GM21737 (cell line): ENCODE measurements at regions not wholly inside any gene's neighbourhood (a gene's known extent, or its start where the extent isn't known, plus 50 kb on each side); places are given as distances from the start of the nearest gene placed in this dataset.
"Not testable (repeated sequence)": the region's sequence is repeated elsewhere in the genome, so short reads cannot be mapped to it uniquely, and the experiment has no call there.

ENCODE experiments used
- ATAC-seq: cut with Tn5 transposase; IDR thresholded peaks from one replicate; pipeline ENCODE4 v1.9.1; 2021; ENCODE audit warnings: mild to moderate bottlenecking, moderate library complexity; ENCODE audit not compliant: unreplicated experiment

DNA sequence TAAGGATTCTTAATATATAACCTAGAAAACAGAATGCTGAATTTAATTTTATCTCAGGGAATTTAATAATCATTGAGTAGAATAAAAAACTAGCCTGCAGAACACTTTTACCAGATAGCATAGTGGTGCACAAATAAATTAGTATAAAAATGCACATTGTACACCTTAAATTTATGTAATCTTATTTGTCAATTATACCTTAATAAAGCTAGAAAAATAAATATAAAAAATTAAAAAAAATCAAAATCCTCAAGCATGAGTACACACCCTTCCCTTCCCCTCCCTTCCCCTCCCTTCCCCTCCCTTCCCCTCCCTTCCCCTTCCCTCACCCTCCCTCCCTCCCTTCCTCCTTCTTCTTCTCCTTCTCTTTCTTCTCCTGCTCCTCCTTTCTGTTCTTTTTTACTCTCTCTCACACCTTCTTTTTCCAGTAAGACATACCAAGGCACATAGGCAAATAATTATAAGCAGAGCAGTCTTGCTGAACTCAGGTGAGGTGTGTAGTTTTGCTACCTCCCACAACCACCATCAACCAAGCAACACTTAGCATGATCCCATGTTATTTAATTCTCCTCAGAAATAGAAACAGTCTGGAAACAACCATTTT is 1395.0 kb downstream of the ZPLD1 start:
- ATAC-seq = no peak

DNA sequence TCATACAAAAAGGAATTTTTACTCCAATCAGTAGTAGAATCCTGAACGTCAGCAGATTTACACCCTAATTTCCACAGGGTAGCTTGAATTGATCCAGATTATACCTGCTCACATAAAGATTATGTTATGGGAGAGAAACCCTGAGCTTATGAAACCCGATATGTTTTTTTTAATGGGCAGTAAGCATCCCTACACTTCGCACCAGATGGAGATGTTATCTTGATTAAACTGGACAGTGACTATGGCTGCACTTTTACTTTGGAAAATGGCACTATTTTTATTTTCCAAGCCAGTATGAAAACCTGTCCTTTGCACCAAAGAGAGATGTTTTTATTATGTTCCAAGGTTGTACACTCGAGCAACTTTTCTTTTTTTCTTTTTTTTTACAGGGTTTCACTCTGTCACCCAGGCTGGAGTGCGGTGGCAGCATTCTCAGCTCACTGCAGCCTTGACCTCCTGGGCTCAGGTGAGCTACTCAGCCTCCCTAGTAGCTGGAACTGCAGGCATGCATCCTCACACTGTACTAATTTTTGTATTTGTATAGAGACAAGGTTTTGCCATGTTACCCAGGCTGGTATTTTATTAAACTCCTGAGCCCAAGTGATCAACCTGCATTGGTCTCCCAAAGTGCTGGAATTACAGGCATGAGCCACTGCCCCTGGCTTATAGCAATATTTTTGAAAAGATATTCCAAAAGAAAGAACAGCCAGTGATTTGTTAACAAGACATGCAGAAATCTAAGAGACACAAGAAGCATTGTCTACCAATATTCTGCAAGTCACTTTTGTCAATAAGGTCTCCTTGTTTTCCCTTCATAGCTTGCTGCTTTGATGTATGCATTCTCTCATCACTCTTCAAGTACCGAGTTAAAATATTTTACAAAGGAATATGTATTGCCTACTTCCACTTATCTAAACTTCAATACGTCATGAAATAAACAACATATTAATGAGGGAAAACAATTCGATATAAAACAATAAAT is 1412.6 kb downstream of the ZPLD1 start:
- ATAC-seq = no peak

DNA sequence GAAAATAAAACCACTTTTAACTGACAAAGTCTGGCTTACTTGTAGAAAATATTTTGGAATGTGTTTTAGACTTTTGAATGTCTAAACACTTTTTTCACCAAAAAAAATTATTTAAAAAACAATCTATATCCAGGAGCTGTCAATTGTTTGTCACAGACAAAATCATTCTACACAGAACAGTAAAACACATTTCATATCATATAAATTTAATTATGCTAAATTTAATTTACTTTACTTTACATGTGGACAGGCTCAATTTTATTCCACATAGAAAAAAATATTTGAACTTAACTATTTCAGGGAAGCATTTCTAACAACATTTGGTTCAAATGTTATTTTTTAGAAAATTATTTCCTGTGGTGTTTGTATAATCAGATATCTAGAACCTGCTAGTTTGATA is 1417.0 kb downstream of the ZPLD1 start:
- ATAC-seq = no peak

DNA sequence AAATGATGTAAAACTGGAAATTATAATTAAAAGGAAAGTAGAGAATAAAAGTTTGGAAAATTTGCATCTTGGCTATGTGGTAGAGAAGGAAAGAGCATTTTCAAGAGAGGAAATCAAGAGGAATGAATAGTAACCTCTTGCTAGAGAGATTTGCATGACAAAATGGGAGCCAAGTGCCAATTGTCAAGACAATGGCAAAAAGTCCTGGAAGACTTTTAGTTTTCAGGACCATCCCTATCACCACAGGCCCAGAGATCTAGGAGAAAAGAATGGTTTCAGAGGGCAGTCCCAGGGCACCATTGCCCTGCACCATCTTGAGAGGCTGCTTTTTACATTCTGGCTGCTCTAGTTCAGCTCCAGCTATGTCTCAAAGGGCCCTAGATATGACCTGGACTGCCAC is 1427.6 kb downstream of the ZPLD1 start:
- no peak for ATAC-seq

DNA sequence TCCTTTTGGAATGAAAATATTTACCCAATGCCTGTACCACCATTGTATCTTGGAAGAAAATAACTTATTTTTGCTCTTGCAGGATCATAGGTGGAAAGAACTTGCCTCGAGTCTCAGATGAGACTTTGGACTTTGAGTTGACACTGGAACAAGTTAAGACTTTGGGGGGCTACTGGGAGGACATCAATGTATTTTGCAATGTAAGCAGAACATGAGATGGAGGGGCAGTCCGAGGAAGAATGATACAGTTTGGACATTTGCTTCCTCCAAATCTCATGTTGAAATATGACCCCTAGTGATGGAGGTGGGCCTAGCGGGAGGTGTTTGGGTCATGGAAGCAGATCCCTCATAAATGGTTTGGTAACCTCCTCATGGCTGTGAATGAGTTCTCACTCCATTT is 1428.6 kb downstream of the ZPLD1 start:
- no peak for ATAC-seq

DNA sequence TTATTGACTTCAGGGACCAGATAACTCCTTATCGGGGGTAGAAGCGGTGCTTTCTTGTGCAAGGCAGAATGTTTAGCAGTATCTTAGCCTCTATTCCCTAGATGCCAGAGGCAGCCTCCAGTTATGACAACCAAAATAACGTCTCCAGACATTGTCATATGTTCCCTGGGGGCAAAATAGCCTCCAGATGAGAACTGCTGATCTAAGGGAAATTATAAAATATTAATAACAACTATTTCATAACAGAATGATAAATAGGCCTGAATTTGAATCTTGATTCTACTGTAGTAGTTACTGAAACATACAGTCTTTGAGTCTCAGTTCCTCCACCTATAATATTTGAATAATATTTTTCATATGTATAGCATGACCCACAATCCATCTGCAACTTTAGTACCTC is 1431.3 kb downstream of the ZPLD1 start:
- no peak for ATAC-seq

DNA sequence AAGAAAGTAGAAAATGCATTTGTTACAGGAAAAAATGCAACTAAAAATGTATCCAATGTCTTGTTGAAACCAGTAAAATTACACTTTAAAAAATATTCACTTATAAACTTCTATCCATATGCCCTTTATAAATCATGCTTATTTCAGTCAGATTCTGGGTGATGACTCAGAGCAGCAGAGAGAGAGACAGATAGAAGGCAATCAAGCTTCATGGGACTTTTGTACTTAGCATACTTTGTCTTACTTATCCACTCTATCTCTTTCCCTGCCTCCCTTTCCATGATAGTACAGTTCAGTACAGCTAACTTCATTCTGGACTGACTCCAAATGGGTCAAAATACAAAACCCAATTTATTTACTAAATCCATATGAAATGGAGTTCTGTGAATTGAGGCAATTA is 1438.2 kb downstream of the ZPLD1 start:
- ATAC-seq = no peak

DNA sequence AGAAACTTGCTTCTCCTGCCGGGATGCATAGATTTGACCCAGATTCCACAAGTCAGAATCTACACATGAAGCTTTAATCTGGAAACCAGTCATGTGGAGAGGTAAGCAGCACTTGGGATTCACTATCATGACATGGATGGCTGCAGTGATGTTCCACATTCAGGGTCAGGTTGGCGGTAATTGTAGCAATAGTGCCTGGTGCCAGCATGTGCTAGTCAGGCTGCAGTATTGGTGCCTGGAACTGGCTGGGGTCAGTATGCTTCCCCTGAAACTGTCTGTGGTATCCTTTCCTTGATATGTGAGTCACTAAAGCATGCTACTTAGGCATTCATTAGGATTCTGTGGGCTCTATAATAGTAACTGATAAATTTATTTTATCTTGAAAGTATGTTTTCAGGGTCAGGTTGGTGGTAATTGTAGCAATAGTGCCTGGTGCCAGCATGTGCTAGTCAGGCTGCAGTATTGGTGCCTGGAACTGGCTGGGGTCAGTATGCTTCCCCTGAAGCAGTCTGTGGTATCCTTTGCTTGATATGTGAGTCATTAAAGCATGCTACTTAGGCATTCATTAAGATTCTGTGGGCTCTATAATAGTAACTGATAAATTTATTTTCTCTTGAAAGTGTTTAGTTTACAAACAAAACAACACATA is 1439.2 kb downstream of the ZPLD1 start:
- ATAC-seq = no peak

DNA sequence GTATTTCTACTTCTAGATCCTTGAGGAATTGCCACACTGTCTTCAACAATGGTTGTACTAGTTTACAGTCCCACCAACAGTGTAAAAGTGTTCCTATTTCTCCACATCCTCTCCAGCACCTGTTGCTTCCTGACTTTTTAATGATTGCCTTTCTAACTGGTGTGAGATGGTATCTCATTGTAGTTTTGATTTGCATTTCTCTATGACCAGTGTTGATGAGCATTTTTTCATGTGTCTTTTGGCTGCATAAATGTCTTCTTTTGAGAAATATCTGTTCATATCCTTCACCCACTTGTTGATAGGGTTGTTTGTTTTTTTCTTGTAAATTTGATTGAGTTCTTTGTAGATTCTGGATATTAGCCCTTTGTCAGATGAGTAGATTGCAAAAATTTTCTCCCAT is 1447.0 kb downstream of the ZPLD1 start:
- ATAC-seq = not testable (repeated sequence)

DNA sequence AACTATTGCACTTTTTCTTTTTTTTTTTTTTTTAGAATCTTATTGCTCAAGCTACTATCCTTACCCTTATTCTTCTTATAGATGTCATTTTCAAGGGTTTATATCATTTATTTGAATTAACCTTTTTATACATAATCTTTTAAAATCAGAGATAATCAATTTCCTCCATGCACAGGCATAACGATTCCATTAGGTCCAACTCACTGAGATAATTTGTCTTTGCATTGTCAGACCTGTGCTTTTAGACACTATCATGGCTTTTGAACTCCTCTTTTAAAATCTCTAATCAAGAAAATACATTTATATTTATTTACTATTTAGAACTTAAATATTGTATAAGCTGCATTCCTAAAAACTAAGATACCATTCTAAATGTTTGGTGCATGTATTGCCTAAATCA is 1454.9 kb downstream of the ZPLD1 start:
- no peak for ATAC-seq

DNA sequence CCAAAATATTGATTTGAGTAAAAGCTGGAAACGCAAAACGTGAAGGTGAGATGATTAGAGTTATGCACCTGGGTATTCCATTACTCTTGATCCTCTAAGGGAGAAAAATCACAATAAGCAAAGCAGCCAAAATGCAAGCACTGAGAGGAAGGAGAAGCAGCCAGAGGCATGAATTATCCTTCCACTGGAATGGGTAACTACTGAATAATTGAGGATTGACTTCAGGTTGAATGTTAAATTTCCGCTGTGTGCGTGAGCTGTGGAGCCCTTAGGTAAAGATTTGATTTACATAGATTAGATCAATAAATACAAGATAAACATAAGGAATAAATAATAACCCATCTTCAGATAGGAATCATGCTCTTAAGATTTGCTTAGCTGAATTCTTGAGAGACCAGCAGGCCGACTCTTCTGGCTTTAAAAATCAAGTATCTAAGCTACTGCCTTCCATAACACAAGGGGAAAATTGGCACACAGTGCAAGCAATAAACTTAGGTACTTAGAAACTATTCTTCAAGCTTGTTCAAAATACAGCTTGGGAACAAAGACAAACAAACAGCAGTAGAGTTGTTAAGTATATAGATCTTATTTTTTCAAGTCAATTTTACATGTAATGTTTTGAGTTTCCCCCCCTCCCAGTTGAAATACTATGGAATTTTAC is 1459.5 kb downstream of the ZPLD1 start:
- ATAC-seq = no peak

DNA sequence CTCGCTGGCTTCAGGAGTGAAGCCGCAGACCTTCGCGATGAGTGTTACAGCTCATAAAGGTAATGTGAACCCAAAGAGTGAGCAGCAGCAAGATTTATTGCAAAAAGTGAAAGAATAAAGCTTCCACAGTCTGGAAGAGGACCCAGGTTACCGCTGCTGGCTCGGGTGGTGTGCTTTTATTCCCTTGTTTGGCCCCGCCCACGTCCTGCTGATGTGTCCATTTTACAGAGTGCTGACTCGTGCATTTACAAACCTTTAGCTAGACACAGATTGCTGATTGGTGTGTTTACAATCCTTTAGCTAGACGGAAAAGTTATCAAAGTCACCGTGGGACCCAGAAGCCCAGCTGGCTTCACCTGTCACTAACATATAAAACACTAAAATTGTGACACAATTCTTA is 1464.5 kb downstream of the ZPLD1 start:
- no peak for ATAC-seq

DNA sequence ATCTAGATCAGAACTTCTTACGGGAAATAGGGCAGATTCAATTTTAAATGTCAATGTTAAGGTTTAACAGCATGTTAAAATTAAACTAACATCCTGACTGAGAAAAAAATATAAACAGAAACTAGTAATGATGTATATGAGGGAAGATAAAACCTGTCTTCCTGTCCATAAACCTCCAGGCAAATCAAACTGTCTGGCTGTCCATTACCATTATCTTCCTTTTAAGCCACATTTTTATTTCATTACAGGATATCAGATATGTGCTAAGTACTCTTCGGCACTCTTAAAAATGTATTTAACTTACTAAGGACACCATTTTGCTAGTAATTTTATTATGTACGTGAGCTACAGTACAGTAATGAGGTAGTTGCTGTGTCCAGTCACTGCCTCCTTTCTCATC is 1461.7 kb upstream of the ALCAM start:
- no peak for ATAC-seq

DNA sequence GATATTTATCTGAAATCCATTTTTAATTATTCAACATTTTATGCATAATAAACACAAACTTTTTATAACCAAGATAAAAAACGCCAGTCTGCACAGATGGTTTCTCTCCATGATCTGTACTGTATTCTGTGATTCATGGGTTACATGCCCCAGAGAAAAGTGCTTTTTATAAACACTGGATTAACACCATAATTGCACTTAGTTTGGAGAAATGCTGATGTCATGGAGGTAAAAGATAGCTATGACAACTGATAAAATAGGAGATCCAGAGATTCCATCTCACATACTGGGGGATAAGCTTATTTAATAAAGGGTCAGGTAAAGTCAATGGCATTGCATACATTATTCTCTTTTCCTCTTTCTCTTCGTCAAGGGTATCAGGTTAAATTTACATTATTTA is 1460.4 kb upstream of the ALCAM start:
- ATAC-seq = no peak

DNA sequence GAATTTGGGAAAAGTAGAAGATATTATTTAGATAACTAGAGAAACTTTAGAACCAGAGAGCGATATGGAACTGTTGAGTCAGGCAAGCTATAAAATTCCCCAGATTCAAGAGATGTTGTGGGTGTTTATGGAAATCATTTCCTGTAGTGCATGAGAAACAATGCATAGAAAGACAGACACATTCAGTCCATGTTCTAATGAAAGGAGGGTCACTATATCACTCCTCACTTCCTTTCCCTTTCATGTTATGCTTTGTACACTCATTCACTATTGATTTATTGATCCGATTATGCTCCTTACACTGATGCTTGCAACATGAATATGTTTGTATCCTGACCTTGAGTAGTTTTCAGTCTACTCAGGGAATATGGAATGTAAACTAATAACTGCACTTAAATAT is 1459.9 kb upstream of the ALCAM start:
- no peak for ATAC-seq

DNA sequence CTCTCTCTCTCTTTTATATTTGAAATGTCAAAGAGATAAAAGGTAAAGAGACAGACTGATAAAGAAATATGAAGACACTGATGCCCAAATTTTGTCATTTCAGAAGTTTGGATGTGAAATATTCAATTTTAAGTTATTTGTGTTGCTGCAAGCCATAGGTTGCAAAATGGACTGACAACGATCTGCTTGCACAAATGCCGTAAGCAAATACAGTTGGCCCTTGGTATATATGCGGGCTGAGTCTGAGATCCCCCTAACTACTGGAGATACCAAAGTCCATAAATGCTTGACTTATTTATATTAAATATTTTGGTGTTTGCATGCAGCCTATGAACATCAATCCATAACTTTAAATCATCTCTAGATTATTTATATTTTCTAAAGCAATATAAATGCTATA is 1459.1 kb upstream of the ALCAM start:
- ATAC-seq = no peak

DNA sequence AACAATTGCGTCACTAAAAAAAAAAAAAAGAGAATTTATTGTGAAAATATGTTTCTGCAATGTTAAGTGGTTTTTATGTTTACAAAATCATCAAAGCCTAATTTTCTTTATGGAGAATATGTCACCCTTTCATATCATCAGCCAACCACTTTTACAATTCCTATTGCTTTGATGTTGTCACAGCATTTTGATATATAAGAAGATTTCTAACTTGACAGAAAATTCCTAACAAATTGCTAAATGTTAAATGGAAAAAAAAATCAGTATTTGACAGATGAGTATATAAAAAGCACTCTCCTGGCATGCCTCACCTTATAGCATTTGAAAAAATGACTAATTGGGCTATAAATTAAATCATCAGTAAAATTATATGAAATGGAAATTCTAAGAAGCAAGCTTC is 1457.3 kb upstream of the ALCAM start:
- no peak for ATAC-seq

DNA sequence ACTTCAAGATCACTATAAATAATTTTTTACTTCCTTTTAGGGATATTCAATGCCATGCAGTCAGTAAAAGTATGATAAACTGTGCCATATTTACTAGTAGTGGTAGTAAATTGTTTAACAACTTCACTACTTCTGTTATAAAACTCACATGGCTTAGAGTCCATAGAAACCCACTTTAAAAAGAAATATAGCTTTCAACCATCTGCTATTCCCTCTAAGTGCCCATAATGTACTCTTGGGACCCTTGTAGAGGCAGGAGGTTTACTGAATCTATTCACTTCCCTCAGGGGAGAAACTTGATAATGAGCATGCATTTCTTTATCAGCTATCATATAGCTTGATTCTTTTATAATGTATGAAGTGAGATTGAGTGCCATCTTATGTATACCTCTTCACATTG is 1448.4 kb upstream of the ALCAM start:
- ATAC-seq = no peak

DNA sequence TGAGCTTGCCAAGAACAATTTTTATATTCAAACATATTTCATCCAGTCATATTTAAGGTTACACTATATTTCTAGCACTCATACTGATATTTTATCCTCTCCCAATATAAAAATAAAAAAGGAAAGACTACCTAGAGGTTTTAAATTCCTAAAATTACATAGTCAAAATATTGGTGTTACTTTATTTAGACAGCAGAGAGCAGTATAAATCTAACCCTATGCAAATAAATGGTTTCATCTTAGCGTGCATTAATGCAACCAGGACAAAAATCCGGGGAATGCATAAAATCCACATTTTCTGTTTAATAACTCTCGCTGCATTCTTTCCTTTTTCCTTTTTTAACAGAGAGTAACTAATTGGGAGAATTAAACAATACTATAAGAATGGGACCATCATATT is 1447.4 kb upstream of the ALCAM start:
- no peak for ATAC-seq

DNA sequence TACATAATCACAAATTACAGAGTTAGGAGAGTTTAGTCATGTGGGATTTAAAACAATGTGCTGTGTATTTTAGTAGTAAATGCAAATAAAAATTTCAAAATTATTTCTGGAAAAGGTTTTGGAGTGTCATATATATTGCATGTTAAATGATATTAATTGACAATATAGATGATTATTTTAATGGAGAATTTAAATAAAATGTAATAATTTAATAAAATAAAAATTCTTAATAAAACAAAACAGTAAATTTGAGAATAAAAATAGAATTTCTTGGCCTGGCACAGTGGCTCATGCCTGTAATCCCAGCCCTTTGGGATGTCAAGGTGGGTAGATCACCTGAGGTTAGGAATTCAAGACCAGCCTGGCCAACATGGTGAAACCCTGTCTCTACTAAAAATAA is 1442.8 kb upstream of the ALCAM start:
- ATAC-seq = no peak

DNA sequence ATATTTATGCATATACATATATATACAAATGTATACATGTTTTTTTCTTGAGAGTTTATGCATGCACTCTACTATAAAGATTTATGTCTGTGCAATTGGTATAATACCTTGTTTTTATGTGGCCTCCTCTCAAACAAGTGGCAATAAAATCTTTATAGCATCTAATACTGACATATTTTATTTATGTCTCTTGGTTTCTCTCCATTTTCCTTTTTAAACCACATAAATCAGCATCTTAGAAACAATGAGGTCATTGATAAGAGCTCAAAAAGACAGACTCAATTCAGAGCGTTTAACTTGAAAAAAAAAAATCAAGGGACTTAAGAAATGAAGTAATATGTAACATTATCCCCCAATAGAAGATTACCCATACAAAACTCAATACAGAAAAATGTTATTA is 1442.2 kb upstream of the ALCAM start:
- no peak for ATAC-seq
